HCT116 (cell line): ENCODE measurements at regions not wholly inside any gene's neighbourhood (a gene's known extent, or its start where the extent isn't known, plus 50 kb on each side); places are given as distances from the start of the nearest gene placed in this dataset.
"Not testable (repeated sequence)": the region's sequence is repeated elsewhere in the genome, so short reads cannot be mapped to it uniquely, and the experiment has no call there.

Experiments
- ATAC-seq: fragments of 200-7000 bp; cut with Tn5 transposase; 2 replicates; pipeline ENCODE4 v1.9.1; 2020; ENCODE audit warnings: mild to moderate bottlenecking, moderate library complexity
- BruUV-seq: library from RNA; stranded (reverse); fragments of 400-500 nt; replicated peaks from 2 replicates; lab custom pipeline; 2021; lab: Mats Ljungman, UMichigan
- CTCF ChIA-PET: fragments of 300-600 bp; sonication (Branson Sonifier 250); formaldehyde crosslinking; loops from one replicate; lab custom pipeline; 2021; ENCODE audit warnings: antibody characterized with exemption; lab: Charles Lee
- POLR2A ChIA-PET: fragments of 300-600, 350-600 bp; sonication (Branson Sonifier 250); formaldehyde crosslinking; loops from one replicate; lab custom pipeline; 2021; ENCODE audit warnings: antibody characterized with exemption; lab: Charles Lee
- RAD21 ChIA-PET, 2 experiments: fragments of 300-600 bp; sonication (Branson Sonifier 250); formaldehyde crosslinking; loops; one replicate each; lab custom pipeline; 2023; ENCODE audit warnings: low total read pairs in 2 of 2; ENCODE audit not compliant: uncharacterized antibody in 2 of 2, unreplicated experiment in 2 of 2, low non-redundant PET in 1 of 2; lab: Charles Lee
- DNase-seq: peaks from one replicate; pipeline ENCODE4 v3.0.0-alpha.2; 2010; ENCODE audit warnings: low read depth, low spot score
- H2AFZ ChIP-seq: fragments of 200-600 bp; shearing (Covaris generic), sonication (generic); 2 replicates; pipeline ENCODE4 v1.6.1; 2017; ENCODE audit warnings: low read depth, mixed run types, mixed read lengths, antibody characterized with exemption, low read length; ENCODE audit not compliant: poor library complexity, severe bottlenecking
- H3K27ac ChIP-seq: 2 replicates; pipeline ENCODE4 v1.5.1; 2012; ENCODE audit warnings: low read depth, low read length
- H3K27me3 ChIP-seq: fragments of 200-600 bp; sonication (generic); 2 replicates; pipeline ENCODE4 v1.6.1; 2016; ENCODE audit warnings: mixed run types, low read length, mixed read lengths; ENCODE audit not compliant: insufficient read depth
- H3K36me3 ChIP-seq, 2 experiments: fragments of 200-500 bp in 1 of 2; fragments of 200-600 bp in 1 of 2; sonication (Bioruptor generic) in 1 of 2; sonication (generic) in 1 of 2; 2 replicates each; pipeline versions ENCODE4 v1.5.1 to v1.6.1; 2014 to 2016; ENCODE audit warnings: low read length in 2 of 2, inconsistent platforms in 1 of 2, mixed read lengths in 1 of 2, mixed run types in 1 of 2; ENCODE audit not compliant: insufficient read depth in 2 of 2, control insufficient read depth in 1 of 2
- H3K4me1 ChIP-seq, 2 experiments: fragments of 200-600 bp in 1 of 2; sonication (generic) in 1 of 2; 2 replicates each; pipeline versions ENCODE4 v1.5.1 to v1.6.1; 2012 to 2017; ENCODE audit warnings: low read length in 2 of 2, inconsistent platforms in 1 of 2, mild to moderate bottlenecking in 1 of 2, mixed read lengths in 1 of 2, mixed run types in 1 of 2, moderate library complexity in 1 of 2; ENCODE audit not compliant: insufficient read depth in 2 of 2, control insufficient read depth in 1 of 2
- H3K4me2 ChIP-seq: fragments of 200-600 bp; sonication (generic); 2 replicates; pipeline ENCODE4 v1.6.1; 2017; ENCODE audit warnings: mixed run types, low read length, mixed read lengths
- H3K4me3 ChIP-seq, 2 experiments: fragments of 200-600 bp in 1 of 2; sonication (generic) in 1 of 2; replicated peaks in 1 of 2; 2 replicates each; pipeline ENCODE4 v1.5.1; 2011 to 2016; ENCODE audit warnings: low read length in 2 of 2, control low read depth in 1 of 2, low read depth in 1 of 2, mild to moderate bottlenecking in 1 of 2, mixed read lengths in 1 of 2, mixed run types in 1 of 2
- H3K79me2 ChIP-seq: fragments of 200-600 bp; sonication (generic); 2 replicates; pipeline ENCODE4 v1.6.1; 2017; ENCODE audit warnings: mild to moderate bottlenecking, mixed run types, low read length, moderate library complexity, mixed read lengths; ENCODE audit not compliant: insufficient read depth
- H3K9ac ChIP-seq: fragments of 200-600 bp; sonication (generic); 2 replicates; pipeline ENCODE4 v1.6.1; 2016; ENCODE audit warnings: low read length, mixed read lengths
- H3K9me2 ChIP-seq: fragments of 200-600 bp; sonication (generic), shearing (Covaris generic); 2 replicates; pipeline ENCODE4 v1.6.1; 2017; ENCODE audit warnings: mixed run types, mild to moderate bottlenecking, moderate library complexity; ENCODE audit not compliant: insufficient read depth
- H3K9me3 ChIP-seq, 2 experiments: fragments of 200-500 bp in 1 of 2; fragments of 200-600 bp in 1 of 2; sonication (Bioruptor generic) in 1 of 2; sonication (generic) in 1 of 2; 2 replicates each; pipeline ENCODE4 v1.6.1; 2014 to 2017; ENCODE audit warnings: low read length in 2 of 2, mixed read lengths in 2 of 2, inconsistent platforms in 1 of 2, low read depth in 1 of 2, mild to moderate bottlenecking in 1 of 2, mixed run types in 1 of 2, moderate library complexity in 1 of 2; ENCODE audit not compliant: control insufficient read depth in 1 of 2, insufficient read depth in 1 of 2
- H4K20me1 ChIP-seq: fragments of 200-600 bp; sonication (generic), shearing (Covaris generic); 2 replicates; pipeline ENCODE4 v1.6.1; 2017; ENCODE audit warnings: mixed run types, mild to moderate bottlenecking, moderate library complexity; ENCODE audit not compliant: insufficient read depth
- CBX3 ChIP-seq: IDR thresholded peaks from 2 replicates; pipeline ENCODE4 v1.6.1; 2012; ENCODE audit warnings: low read depth
- CTCF ChIP-seq, 3 experiments: fragments of 200-600 bp in 1 of 3; sonication (generic) in 1 of 3; IDR thresholded peaks in 2 of 3; conservative IDR thresholded peaks in 1 of 3; 2 replicates each; pipeline ENCODE4 v1.5.1; 2012 to 2017; ENCODE audit warnings: low read depth in 2 of 3, low read length in 2 of 3, antibody characterized with exemption in 1 of 3, borderline replicate concordance in 1 of 3, control low read depth in 1 of 3, mild to moderate bottlenecking in 1 of 3, mixed read lengths in 1 of 3, mixed run types in 1 of 3, moderate library complexity in 1 of 3; ENCODE audit not compliant: insufficient read depth in 1 of 3
- EGR1 ChIP-seq: IDR thresholded peaks from 2 replicates; pipeline ENCODE4 v1.6.1; 2012; ENCODE audit warnings: low read depth
- ELF1 ChIP-seq: IDR thresholded peaks from 2 replicates; pipeline ENCODE4 v1.6.1; 2012; ENCODE audit warnings: low read depth, borderline replicate concordance
- EZH2phosphoT487 ChIP-seq: fragments of 200-600 bp; IDR thresholded peaks from 2 replicates; pipeline ENCODE4 v1.6.1; 2018; ENCODE audit warnings: antibody characterized with exemption, borderline replicate concordance
- FOSL1 ChIP-seq: IDR thresholded peaks from 2 replicates; pipeline ENCODE4 v1.6.1; 2012; ENCODE audit warnings: low read depth
- RAD21 ChIP-seq: IDR thresholded peaks from 2 replicates; pipeline ENCODE4 v1.6.1; 2012; ENCODE audit warnings: low read depth, mild to moderate bottlenecking
- SIN3A ChIP-seq: IDR thresholded peaks from 2 replicates; pipeline ENCODE4 v1.6.1; 2012; ENCODE audit warnings: low read depth
- SRF ChIP-seq: IDR thresholded peaks from 2 replicates; pipeline ENCODE4 v1.6.1; 2012; ENCODE audit warnings: low read depth
- TCF7L2 ChIP-seq: IDR thresholded peaks from 2 replicates; pipeline ENCODE4 v1.7.0; 2011; ENCODE audit warnings: borderline replicate concordance, inconsistent platforms; ENCODE audit not compliant: insufficient read depth, insufficient read length; ENCODE audit errors: extremely low read depth
- YY1 ChIP-seq: IDR thresholded peaks from 2 replicates; pipeline ENCODE4 v1.6.1; 2011; ENCODE audit warnings: low read length, low read depth, moderate library complexity, mild to moderate bottlenecking; ENCODE audit not compliant: insufficient replicate concordance; ENCODE audit errors: extremely low read depth
- ZFX ChIP-seq: fragments of 450-650 bp; IDR thresholded peaks from 2 replicates; pipeline ENCODE4 v1.6.1; 2017
- ZNF274 ChIP-seq: fragments of 200-500 bp; sonication (Bioruptor generic); IDR thresholded peaks from 2 replicates; pipeline ENCODE4 v1.6.1; 2014; ENCODE audit warnings: mild to moderate bottlenecking, low read depth, low read length, inconsistent platforms
- intact Hi-C: fragments of 100-400 bp; cut with micrococcal nuclease; formaldehyde crosslinking; loops from 2 replicates; pipeline ENCODE4 v1.10.0; 2022
- TF ChIP-seq, protein P1 (sequence below): IDR thresholded peaks from 2 replicates; pipeline ENCODE4 v1.6.1; 2012
- TF ChIP-seq, protein P2 (sequence below): IDR thresholded peaks from 2 replicates; pipeline ENCODE4 v1.6.1; 2011; ENCODE audit warnings: mild to moderate bottlenecking, low read length, moderate library complexity; ENCODE audit not compliant: insufficient replicate concordance; ENCODE audit errors: extremely low read depth

GRCh38 chr3:90182291-90182976 lies 1075.0 kb downstream of the EPHA3 start:
- H2AFZ ChIP-seq, H3K4me1 ChIP-seq, DNase-seq, POLR2A ChIA-PET, H3K4me2 ChIP-seq, BruUV-seq, H3K27ac ChIP-seq, H3K9ac ChIP-seq, H3K4me3 ChIP-seq, H3K79me2 ChIP-seq, H3K27me3 ChIP-seq, H3K36me3 ChIP-seq, CTCF ChIA-PET, H3K9me2 ChIP-seq, H3K9me3 ChIP-seq, H4K20me1 ChIP-seq: not testable (repeated sequence)
- TF ChIP-seq RAD21 (peak; percentile 15; the same call in 1 of the 2 replicates), CTCF (IDR thresholded peaks at IDR 0.05 in 2 of 3, conservative IDR thresholded peaks at IDR 0.05 in 1 of 3; ENCODE audit: borderline replicate concordance in 1 of 3, insufficient read depth in 1 of 3, low read depth in 2 of 3, low read length in 2 of 3) (peak in 1 of 3 experiments; percentile 42; a peak in 2 of 6 replicates)
- intact Hi-C loops: loop anchor here (5.0 kb wide), 2 partner anchors 1965 to 1980 kb away; no protein-coding TSS in a partner anchor
- peak; percentile 59 for ATAC-seq
- RAD21 ChIA-PET: interaction anchor here in 1 of 2 experiments (1.6 kb wide), 1 partner anchor 1963 kb away, joined by 3 read pairs; no protein-coding TSS in a partner anchor

DNA sequence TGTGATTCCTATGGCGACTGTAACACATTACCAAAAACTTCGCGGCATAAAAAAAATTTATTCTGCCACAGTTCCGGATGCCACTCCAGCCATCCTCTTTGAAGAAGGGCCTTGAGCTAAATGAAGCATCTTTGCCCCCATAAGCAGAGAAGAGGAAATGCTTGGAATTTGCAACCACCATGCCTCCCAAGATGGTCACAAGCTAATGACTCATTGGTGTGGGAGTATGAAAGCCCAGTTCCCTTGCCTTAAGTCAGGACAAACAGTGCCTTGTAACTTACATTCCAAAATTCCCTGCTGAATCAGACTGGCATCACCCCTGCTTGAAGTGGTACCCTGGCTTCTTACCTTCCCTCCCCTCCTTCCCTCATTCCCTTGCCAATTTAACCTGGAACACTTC lies 1077.4 kb downstream of the EPHA3 start:
- CTCF ChIA-PET: no interaction called here
- Histone ChIP-seq H3K79me2 (no peaks in the 10 kb centered on the region), H3K9me2 (no peaks in the 10 kb centered on the region), H3K9ac (no peak overlapping the region), H3K9me3 (no peaks in the 10 kb centered on the region), H4K20me1 (no peaks in the 10 kb centered on the region), H3K4me1 (no peaks in the 10 kb centered on the region), H3K4me2 (no peak overlapping the region), H2AFZ (no peak overlapping the region), H3K4me3 (no peak overlapping the region), H3K27ac (no peak overlapping the region), H3K36me3 (no peaks in the 10 kb centered on the region), H3K27me3 (no peaks in the 10 kb centered on the region)
- POLR2A ChIA-PET: no interaction called here
- DNase-seq (no peak), ATAC-seq (no peak)
- BruUV-seq: no TSS peak
- RAD21 ChIA-PET: no interaction called here
- intact Hi-C loops: loop anchor here (5.0 kb wide), 2 partner anchors 1968 to 1983 kb away; no protein-coding TSS in a partner anchor
- no peak for TF ChIP-seq ZNF274
- no peak for TF ChIP-seq RAD21
- TF ChIP-seq TCF7L2: no peak
- no peak for TF ChIP-seq SIN3A
- no peak for TF ChIP-seq ELF1
- no peak for TF ChIP-seq FOSL1
- no peak for TF ChIP-seq ZFX
- TF ChIP-seq EGR1: no peak
- TF ChIP-seq YY1: no peak
- TF ChIP-seq, protein P1, sequence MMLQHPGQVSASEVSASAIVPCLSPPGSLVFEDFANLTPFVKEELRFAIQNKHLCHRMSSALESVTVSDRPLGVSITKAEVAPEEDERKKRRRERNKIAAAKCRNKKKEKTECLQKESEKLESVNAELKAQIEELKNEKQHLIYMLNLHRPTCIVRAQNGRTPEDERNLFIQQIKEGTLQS: no peak
- TF ChIP-seq, protein P2, sequence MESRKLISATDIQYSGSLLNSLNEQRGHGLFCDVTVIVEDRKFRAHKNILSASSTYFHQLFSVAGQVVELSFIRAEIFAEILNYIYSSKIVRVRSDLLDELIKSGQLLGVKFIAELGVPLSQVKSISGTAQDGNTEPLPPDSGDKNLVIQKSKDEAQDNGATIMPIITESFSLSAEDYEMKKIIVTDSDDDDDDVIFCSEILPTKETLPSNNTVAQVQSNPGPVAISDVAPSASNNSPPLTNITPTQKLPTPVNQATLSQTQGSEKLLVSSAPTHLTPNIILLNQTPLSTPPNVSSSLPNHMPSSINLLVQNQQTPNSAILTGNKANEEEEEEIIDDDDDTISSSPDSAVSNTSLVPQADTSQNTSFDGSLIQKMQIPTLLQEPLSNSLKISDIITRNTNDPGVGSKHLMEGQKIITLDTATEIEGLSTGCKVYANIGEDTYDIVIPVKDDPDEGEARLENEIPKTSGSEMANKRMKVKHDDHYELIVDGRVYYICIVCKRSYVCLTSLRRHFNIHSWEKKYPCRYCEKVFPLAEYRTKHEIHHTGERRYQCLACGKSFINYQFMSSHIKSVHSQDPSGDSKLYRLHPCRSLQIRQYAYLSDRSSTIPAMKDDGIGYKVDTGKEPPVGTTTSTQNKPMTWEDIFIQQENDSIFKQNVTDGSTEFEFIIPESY: no peak
- no peak for TF ChIP-seq EZH2phosphoT487
- no peak for TF ChIP-seq CBX3
- TF ChIP-seq SRF: no peak
